ENCODE measurements at regions not wholly inside any gene's neighbourhood (a gene's known extent, or its start where the extent isn't known, plus 50 kb on each side); places are given as distances from the start of the nearest gene placed in this dataset.

GRCh38 chr2:234435836-234436481 lies 60.9 kb downstream of the ARL4C start:
- TF ChIP-seq CTCF (IDR thresholded peaks at IDR 0.05) (no peak), POLR2A (IDR thresholded peaks at IDR 0.05) (no peak)

All from body of pancreas (tissue), 4 donors.